Left forelimb (tissue), 1 donor: ENCODE measurements at regions not wholly inside any gene's neighbourhood (a gene's known extent, or its start where the extent isn't known, plus 50 kb on each side); places are given as distances from the start of the nearest gene placed in this dataset.
"Not testable (repeated sequence)": the region's sequence is repeated elsewhere in the genome, so short reads cannot be mapped to it uniquely, and the experiment has no call there.

ENCODE experiments used
- DNase-seq: peaks from one replicate; pipeline ENCODE4 v3.0.0-alpha.2; 2018; ENCODE audit warnings: low spot score

GRCh38 chr13:97875218-97875617, 78.3 kb upstream of the IPO5 start:
- no peak for DNase-seq

- no peak for DNase-seq
These were observed 77.6 kb upstream of the IPO5 start for GRCh38 chr13:97875911-97876310.

GRCh38 chr13:97878431-97879375, 74.8 kb upstream of the IPO5 start:
- no peak for DNase-seq

GRCh38 chr13:97879646-97880310, 73.7 kb upstream of the IPO5 start:
- no peak for DNase-seq

- DNase-seq = no peak
These were observed 73.2 kb upstream of the IPO5 start for GRCh38 chr13:97880311-97880675.

- no peak for DNase-seq
These were observed 71.9 kb upstream of the IPO5 start for GRCh38 chr13:97881556-97881955.

- no peak for DNase-seq
These were observed 70.1 kb upstream of the IPO5 start for GRCh38 chr13:97883396-97883795.

- DNase-seq = no peak
These were observed 68.6 kb upstream of the IPO5 start for GRCh38 chr13:97884707-97885468.

GRCh38 chr13:97885641-97886040, 67.8 kb upstream of the IPO5 start:
- no peak for DNase-seq

- peak; percentile 71 for DNase-seq
These were observed 63.7 kb upstream of the IPO5 start for GRCh38 chr13:97889803-97890202.

GRCh38 chr13:97890573-97890972, 62.9 kb upstream of the IPO5 start:
- no peak for DNase-seq

- not testable (repeated sequence) for DNase-seq
These were observed 61.5 kb upstream of the IPO5 start for GRCh38 chr13:97891964-97892363.

GRCh38 chr13:97892717-97893116, 60.8 kb upstream of the IPO5 start:
- no peak for DNase-seq

- no peak for DNase-seq
These were observed 58.1 kb upstream of the IPO5 start for GRCh38 chr13:97895383-97895782.

- no peak for DNase-seq
These were observed 57.0 kb upstream of the IPO5 start for GRCh38 chr13:97896446-97896845.

- no peak for DNase-seq
These were observed 51.8 kb upstream of the IPO5 start for GRCh38 chr13:97901716-97902115.
